ENCODE measurements at regions not wholly inside any gene's neighbourhood (a gene's known extent, or its start where the extent isn't known, plus 50 kb on each side); places are given as distances from the start of the nearest gene placed in this dataset.

- TF ChIP-seq CREM (IDR thresholded peaks at IDR 0.05; ENCODE audit: low read depth) (no peak), SETDB1 (IDR thresholded peaks at IDR 0.05; ENCODE audit: low read length) (no peak), CBX3 (IDR thresholded peaks at IDR 0.05; ENCODE audit: borderline replicate concordance in 1 of 2, low read length in 2 of 2) (no peak), TAF1 (IDR thresholded peaks at IDR 0.05; ENCODE audit: control insufficient read depth, extremely low read depth, insufficient read depth, low read length, severe bottlenecking) (no peak), POLR2AphosphoS5 (IDR thresholded peaks at IDR 0.05; ENCODE audit: control insufficient read depth, insufficient read depth, low read depth, low read length) (no peak), AFF4 (CRISPR knock-in tag; IDR thresholded peaks at IDR 0.05) (no peak), KLF1 (tag; IDR thresholded peaks at IDR 0.05) (no peak), HDGF (IDR thresholded peaks at IDR 0.05) (no peak), FOXA3 (CRISPR knock-in tag; conservative IDR thresholded peaks at IDR 0.05 in 1 of 2, IDR thresholded peaks at IDR 0.05 in 1 of 2) (no peak), NKRF (IDR thresholded peaks at IDR 0.05; ENCODE audit: borderline replicate concordance) (no peak), E2F6 (IDR thresholded peaks at IDR 0.05; ENCODE audit: borderline replicate concordance in 1 of 2, extremely low read depth in 1 of 2, insufficient read depth in 1 of 2, insufficient read length in 1 of 2, low read depth in 1 of 2, low read length in 1 of 2, poor library complexity in 1 of 2, severe bottlenecking in 1 of 2) (no peak), ZNF583 (CRISPR knock-in tag; IDR thresholded peaks at IDR 0.05) (no peak), ZNF232 (CRISPR knock-in tag; IDR thresholded peaks at IDR 0.05) (no peak), PHF21A (IDR thresholded peaks at IDR 0.05; ENCODE audit: borderline replicate concordance, low read depth) (no peak)
These were observed 285.4 kb downstream of the ALG10B start for GRCh38 chr12:38601949-38602348.
